HG03139 (cell line): ENCODE measurements at regions not wholly inside any gene's neighbourhood (a gene's known extent, or its start where the extent isn't known, plus 50 kb on each side); places are given as distances from the start of the nearest gene placed in this dataset.
"Not testable (repeated sequence)": the region's sequence is repeated elsewhere in the genome, so short reads cannot be mapped to it uniquely, and the experiment has no call there.

Source experiments
- ATAC-seq: cut with Tn5 transposase; IDR thresholded peaks from one replicate; pipeline ENCODE4 v1.9.1; 2021; ENCODE audit not compliant: unreplicated experiment

- ATAC-seq = no peak
These were observed 695.2 kb downstream of the GRXCR1 start for GRCh38 chr4:43587758-43588157.

- no peak for ATAC-seq
These were observed 714.9 kb downstream of the GRXCR1 start for GRCh38 chr4:43607400-43607799.

- ATAC-seq = no peak
These were observed 715.4 kb downstream of the GRXCR1 start for GRCh38 chr4:43607827-43608461.

- ATAC-seq = no peak
These were observed 726.7 kb downstream of the GRXCR1 start for GRCh38 chr4:43619219-43619618.

- not testable (repeated sequence) for ATAC-seq
These were observed 745.4 kb downstream of the GRXCR1 start for GRCh38 chr4:43637893-43638292.

- no peak for ATAC-seq
These were observed 759.5 kb downstream of the GRXCR1 start for GRCh38 chr4:43651991-43652390.

GRCh38 chr4:43659547-43659946 is 767.0 kb downstream of the GRXCR1 start:
- ATAC-seq = not testable (repeated sequence)

GRCh38 chr4:43672265-43672885 is 776.2 kb downstream of the KCTD8 start:
- ATAC-seq = not testable (repeated sequence)

- no peak for ATAC-seq
These were observed 768.2 kb downstream of the KCTD8 start for GRCh38 chr4:43680421-43680820.

GRCh38 chr4:43682551-43682950 is 766.1 kb downstream of the KCTD8 start:
- ATAC-seq = no peak

- ATAC-seq = no peak
These were observed 758.5 kb downstream of the KCTD8 start for GRCh38 chr4:43690116-43690515.

- ATAC-seq = no peak
These were observed 754.7 kb downstream of the KCTD8 start for GRCh38 chr4:43693876-43694275.

- no peak for ATAC-seq
These were observed 739.2 kb downstream of the KCTD8 start for GRCh38 chr4:43709443-43709842.

- no peak for ATAC-seq
These were observed 731.8 kb downstream of the KCTD8 start for GRCh38 chr4:43716721-43717395.

GRCh38 chr4:43718369-43718768 is 730.2 kb downstream of the KCTD8 start:
- no peak for ATAC-seq

GRCh38 chr4:43732829-43733426 is 715.7 kb downstream of the KCTD8 start:
- no peak for ATAC-seq

- ATAC-seq = no peak
These were observed 706.5 kb downstream of the KCTD8 start for GRCh38 chr4:43742083-43742482.

- no peak for ATAC-seq
These were observed 694.0 kb downstream of the KCTD8 start for GRCh38 chr4:43754566-43754965.

- no peak for ATAC-seq
These were observed 691.5 kb downstream of the KCTD8 start for GRCh38 chr4:43757147-43757546.

GRCh38 chr4:43758836-43759235 is 689.8 kb downstream of the KCTD8 start:
- no peak for ATAC-seq

- peak; percentile 48 for ATAC-seq
These were observed 685.5 kb downstream of the KCTD8 start for GRCh38 chr4:43763029-43763610.

- ATAC-seq = no peak
These were observed 683.1 kb downstream of the KCTD8 start for GRCh38 chr4:43765514-43765913.
